ENCODE measurements at regions not wholly inside any gene's neighbourhood (a gene's known extent, or its start where the extent isn't known, plus 50 kb on each side); places are given as distances from the start of the nearest gene placed in this dataset.
A peak's percentile ranks its signal among the peaks of the same experiment; 100 is the strongest.

DNA sequence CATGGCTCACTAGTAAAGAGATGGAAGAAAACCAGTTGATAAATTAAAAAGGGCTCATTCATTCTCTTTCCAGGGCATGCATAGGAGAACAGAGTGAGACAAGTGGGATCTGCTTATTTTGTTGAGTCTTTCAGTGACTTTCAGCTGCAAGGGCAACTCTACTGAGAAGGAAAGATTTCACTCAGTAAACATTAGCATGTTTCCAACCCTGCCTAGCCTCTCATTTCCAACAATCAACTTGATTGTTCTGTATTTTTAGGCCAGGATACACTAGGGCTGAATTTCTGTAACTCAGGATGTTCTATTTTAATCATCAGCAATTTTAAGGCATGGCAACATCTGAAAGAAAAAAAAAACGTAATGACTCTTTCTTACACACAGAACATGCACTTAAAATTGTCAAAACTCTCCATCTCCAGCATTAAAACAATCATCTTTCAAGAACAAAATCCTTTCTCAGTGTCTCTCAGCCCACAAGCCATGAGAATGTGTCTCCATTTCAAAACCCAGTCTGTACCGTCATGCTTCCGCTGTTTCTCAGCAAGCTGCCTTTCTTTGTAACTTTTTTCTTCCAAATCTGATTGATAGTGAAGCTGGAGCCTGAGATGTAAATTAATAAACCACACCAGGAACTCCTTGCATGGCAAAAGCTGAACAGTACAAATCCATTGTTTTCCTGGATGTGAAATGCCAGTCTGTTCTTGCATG lies 147.2 kb upstream of the KLF14 start:
- DNase-seq: no peak

DNA sequence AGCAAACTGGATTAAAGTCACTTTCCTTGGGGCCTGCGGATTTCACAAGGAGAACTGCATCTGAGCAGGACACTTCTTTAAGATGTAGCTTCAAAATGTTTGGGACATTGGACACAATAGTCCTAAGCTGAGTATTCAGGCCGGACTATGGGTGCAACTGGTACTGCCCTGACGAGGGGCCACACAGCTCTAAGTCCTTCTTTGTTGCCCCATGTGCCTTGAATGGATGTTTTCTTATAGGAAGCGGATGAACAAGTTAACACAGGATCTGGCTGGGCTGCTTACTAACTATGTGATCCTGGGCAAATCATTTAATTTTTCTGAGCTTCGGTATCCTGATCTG lies 147.8 kb upstream of the KLF14 start:
- DNase-seq: no peak

DNA sequence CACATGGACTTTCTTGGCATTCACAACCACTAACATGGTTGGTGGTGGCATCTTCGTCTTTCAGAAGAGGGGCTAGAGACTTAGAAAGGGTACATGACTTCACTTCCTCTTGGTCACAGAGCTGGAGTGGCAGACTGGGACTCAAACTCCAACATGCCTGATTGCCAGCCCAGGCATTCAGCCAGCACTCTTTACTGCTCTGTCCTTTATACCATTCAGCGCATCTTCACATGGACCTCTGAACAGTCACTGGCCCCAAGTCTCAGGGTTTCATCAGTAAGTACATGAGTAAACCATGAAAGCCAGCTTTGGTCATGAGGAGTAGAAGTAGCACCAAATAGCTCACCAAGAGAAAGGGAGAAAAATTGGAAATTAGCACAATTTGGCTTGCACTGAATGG lies 148.4 kb upstream of the KLF14 start:
- DNase-seq: no peak

- DNase-seq: no peak
Observed at GRCh38 chr7:130883928-130884327, 149.9 kb upstream of the KLF14 start.

GRCh38 chr7:130884437-130885417 lies 150.7 kb upstream of the KLF14 start:
- peak; percentile 60 for DNase-seq

- no peak for DNase-seq
Observed at GRCh38 chr7:130886438-130887135, 152.6 kb upstream of the KLF14 start.

DNA sequence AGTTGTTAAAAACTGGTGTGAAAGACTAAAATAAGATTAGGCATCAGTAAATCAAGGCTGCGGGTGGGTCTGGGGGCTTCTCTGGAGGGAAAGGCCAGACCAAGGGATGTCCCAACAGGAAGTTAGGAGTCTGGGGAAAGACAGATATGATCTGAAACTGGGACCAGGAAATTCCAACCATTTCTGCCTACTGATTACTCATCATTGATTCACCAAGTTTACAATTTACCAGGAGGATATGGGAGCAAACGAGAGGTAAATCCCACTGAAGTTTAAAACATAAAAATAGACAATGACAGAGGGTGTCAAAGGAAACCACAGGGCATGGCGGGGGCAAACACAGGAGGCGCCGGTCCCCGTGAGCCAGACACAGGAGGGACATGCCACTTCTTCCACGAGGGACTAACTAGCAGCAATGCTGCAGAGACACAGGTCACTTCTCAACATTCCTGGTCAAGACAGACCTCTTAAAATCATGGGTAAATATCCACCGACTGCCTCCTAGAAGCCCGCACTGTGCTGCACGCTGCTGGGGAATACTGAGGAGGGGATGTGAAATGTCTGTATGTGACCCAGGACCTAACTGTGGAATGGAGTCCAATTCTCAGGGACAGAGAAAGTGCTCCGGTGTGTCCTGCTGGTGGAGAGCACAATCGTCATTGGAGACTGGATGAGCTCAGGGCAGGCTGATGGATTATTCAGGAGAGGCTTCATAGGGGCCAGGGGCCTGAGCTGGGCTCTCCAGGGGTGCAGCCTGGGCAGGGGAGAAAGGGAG lies 153.4 kb upstream of the KLF14 start:
- DNase-seq: peak; percentile 86

DNA sequence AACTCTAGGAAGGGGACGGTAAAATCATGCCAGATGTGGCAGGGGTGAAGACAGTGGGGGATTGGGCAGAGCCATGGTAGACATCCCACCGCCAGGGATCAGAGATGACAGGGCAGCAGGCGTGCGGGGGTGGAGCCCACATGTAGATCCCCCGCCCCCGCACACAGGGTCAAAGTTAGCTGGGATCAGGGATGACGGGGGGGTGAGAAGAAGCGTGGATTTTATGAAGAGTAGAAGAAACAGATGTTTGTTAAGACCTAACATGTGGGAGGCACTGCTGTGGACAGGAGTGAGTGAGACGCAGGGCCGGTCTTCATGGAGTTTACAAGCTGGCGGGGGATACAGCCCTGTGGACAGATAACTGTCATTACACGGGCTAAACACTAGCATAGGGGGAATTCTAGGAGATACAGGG lies 154.0 kb upstream of the KLF14 start:
- DNase-seq: no peak

DNA sequence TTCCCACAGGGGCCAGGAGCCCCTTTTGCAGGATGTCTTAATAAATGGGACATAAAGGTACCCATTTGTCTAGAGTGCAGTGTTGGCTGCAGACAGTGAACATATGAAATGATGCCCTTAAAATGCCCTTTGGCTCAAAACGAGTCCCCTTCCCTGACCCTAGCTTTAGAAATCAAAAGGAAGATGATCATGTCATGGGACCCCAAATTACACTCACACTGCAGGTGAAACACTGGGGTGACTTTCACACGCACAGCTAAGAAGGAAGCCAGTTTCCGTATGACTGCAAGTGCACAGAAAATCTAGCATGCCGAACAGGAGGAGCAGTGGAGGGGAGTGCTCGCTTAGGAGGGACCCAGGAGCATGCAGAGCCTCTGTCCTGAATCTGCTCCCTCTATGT lies 154.5 kb upstream of the KLF14 start:
- DNase-seq: no peak

DNA sequence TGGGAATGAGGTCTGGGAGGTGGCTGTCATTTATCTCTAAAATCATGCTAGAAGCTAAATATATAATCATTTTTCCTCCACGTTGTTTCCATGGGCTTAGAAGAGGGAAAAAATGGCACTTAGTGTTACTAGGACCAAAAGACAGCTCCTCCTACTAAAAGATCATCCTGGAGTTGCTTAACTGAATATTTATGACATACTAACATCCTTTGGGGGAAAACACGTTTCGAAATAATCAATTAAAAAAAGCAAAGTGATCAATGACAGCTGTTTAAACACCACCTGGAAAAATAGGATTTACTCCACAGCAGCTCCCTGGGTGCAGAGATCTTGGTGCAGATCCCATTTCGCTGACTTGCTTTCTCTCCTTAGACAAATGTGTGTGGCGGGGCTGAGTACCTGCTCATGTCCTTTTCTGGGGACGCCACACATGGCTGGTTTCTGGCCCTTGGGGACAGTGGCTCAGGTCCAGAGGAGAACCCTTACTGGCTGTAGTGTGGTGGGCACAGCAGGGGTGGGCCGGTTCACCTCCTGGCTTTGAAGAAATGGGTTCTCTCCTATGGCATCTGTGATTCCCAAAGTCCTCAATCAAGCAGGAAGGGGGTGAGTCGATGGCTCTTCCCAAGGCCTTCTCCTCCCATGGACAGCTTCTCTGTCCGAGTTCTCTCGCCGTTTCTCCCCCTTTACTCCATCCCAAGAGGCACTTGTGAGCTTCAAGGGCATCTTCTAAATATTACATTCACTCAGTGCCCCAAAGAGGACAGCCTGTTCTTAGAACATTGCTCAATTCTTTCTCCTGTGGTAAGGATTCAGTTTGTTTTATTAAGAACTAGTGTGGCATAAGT lies 156.4 kb upstream of the KLF14 start:
- no peak for DNase-seq

DNA sequence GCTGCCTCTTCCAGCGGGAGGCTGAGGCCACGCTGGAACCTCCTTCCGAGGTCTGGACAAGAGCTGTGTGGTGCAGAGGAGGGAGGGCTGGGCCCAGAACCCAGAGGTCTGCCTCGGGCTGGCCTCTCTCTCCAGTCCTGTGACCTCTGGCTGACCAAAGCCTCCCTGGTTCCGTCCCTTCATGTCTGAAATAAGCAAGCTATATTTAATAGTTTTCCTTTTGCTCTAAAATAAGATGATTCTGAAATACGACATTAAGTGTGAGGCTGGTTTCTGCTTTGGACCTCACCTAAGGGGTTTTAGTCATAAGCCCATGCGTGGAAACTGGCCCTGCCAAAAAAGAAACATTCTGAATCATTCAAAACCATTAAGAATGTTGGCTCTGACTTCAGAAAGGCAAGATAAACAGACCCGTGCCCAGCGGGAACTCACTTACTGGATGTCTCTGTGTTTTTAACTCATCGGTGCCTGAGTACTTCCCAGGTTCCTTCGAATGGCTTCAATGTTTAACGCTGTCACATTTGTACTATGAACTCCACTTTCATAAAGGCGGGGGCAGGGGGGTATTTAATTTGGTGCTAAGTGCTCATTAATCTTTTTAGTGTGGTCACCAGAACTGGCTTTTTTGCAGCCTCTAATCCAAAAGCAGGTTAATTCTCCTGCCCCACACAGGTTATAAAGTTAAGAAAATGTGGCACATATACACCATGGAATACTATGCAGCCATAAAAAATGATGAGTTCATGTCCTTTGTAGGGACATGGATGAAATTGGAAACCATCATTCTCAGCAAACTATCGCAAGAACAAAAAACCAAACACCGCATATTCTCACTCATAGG lies 157.5 kb upstream of the KLF14 start:
- peak; percentile 94 for DNase-seq

DNA sequence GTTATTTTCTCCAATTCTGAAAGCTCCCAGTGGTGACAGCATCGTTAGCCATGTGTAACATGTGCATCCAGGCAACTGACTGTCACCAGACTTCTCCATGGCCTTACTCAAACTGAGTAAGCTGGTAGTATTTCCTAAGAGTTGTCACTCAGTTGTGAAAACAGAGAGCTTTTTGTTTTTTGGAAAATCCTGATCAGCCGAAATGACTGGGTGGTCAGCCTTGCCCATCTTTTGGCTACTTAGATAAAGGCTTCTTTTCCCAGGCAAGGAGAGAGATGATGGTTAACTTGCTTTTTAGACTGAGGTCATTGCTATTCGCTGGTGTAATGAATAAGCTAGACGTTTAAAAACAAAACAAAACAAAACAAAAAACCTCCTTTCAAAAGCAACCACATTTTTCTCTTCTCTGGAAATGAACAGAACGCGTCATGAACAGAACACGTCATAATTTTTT lies 159.5 kb upstream of the KLF14 start:
- DNase-seq: no peak

- DNase-seq: no peak
Observed at GRCh38 chr7:130894146-130894908, 160.3 kb upstream of the KLF14 start.

GRCh38 chr7:130894909-130895750 lies 161.1 kb upstream of the KLF14 start:
- DNase-seq: no peak

- DNase-seq: no peak
Observed at GRCh38 chr7:130896051-130896881, 162.3 kb upstream of the KLF14 start.

GRCh38 chr7:130896898-130897514 lies 163.0 kb upstream of the KLF14 start:
- peak; percentile 86 for DNase-seq
